Adrenal gland (tissue), 9 donors: ENCODE measurements at regions not wholly inside any gene's neighbourhood (a gene's known extent, or its start where the extent isn't known, plus 50 kb on each side); places are given as distances from the start of the nearest gene placed in this dataset.

Experiments used
- DNase-seq, 7 donors: peaks; one replicate each; pipeline ENCODE4 v3.0.0-alpha.2; 2019 to 2020
- H3K27ac ChIP-seq, 5 donors: fragments of 200-600 bp; sonication (generic) in 4 of 5; 1 replicate in 3 of 5; 2 replicates in 2 of 5; pipeline versions ENCODE4 v1.5.1 to v1.8.0; 2016 to 2020; ENCODE audit warnings: mild to moderate bottlenecking in 1 of 5
- H3K27me3 ChIP-seq: fragments of 200-600 bp; 2 replicates; pipeline ENCODE4 v1.8.0; 2021
- H3K36me3 ChIP-seq, 2 donors: fragments of 200-600 bp; replicated peaks in 1 of 2; 1 replicate in 1 of 2; 2 replicates in 1 of 2; pipeline versions ENCODE4 v1.5.1 to v1.8.0; 2018 to 2022
- H3K4me1 ChIP-seq, 2 donors: fragments of 200-600 bp; replicated peaks in 1 of 2; 1 replicate in 1 of 2; 2 replicates in 1 of 2; pipeline versions ENCODE4 v1.5.1 to v1.8.0; 2018 to 2021
- H3K4me3 ChIP-seq, 4 donors: fragments of 200-600 bp; sonication (generic) in 3 of 4; one replicate each; pipeline ENCODE4 v1.5.1; 2016 to 2018
- H3K9me3 ChIP-seq, 3 donors: fragments of 200-600 bp; sonication (generic) in 1 of 3; replicated peaks in 1 of 3; 1 replicate in 2 of 3; 2 replicates in 1 of 3; pipeline versions ENCODE4 v1.5.1 to v1.8.0; 2016 to 2021
- CTCF ChIP-seq, 6 experiments: fragments of 450-650 bp in 4 of 6; fragments of 200-600 bp in 2 of 6; sonication (generic) in 1 of 6; IDR thresholded peaks; 1 replicate in 5 of 6; 2 replicates in 1 of 6; pipeline versions ENCODE4 v1.5.1 to v1.8.0; 2016 to 2021; ENCODE audit warnings: antibody characterized with exemption in 6 of 6, mild to moderate bottlenecking in 2 of 6, moderate library complexity in 1 of 6
- POLR2A ChIP-seq, 2 donors: fragments of 450-650 bp; IDR thresholded peaks; one replicate each; pipeline ENCODE4 v1.6.1; 2017; ENCODE audit warnings: antibody characterized with exemption in 2 of 2, mild to moderate bottlenecking in 2 of 2, moderate library complexity in 1 of 2
- WGBS, 4 donors: extraction: QIAGEN DNeasy Blood & Tissue Kit in 2 of 4; methylation state at CpG; one replicate each; pipeline versions ENCODE4 v1.1.5 to v1.1.7; 2013 to 2017; 5-methylcytosine and 5-hydroxymethylcytosine counted together
- intact Hi-C, 2 donors: fragments of 100-400 bp; cut with DNase I; formaldehyde crosslinking; loops; one replicate each; pipeline versions ENCODE4 v1.14.1 to v1.15.0; 2022 to 2023
- donor health status: healthy with polysubstance abuse.
- donor health status: Bipolar disorder and iron deficiency.
- donor health status: DM: yes; HTN: yes; CAD: no.
- donor health status: DM: no; HTN: no; CAD: no.
- donor health status: DM: no; HTN: no; CAD: no.

GRCh38 chr2:48240912-48241311 lies 73.6 kb upstream of the FOXN2 start:
- TF ChIP-seq CTCF (IDR thresholded peaks at IDR 0.05), result no peak
- TF ChIP-seq POLR2A (IDR thresholded peaks at IDR 0.05), result no peak
- intact Hi-C loops, result no loop called here
- no peak overlapping the region for H3K27ac ChIP-seq
- H3K4me3 ChIP-seq, result no peak overlapping the region
- H3K27me3 ChIP-seq, result no peaks in the 10 kb centered on the region
- H3K9me3 ChIP-seq, result no peaks in the 10 kb centered on the region
- no peaks in the 10 kb centered on the region for H3K4me1 ChIP-seq
- H3K36me3 ChIP-seq, result no peaks in the 10 kb centered on the region
- no peak for DNase-seq
- WGBS, 4 donors, result 68 to 82% (median 78%) methylated on average over 9 of the region's 9 CpGs

GRCh38 chr2:48247206-48247605 lies 67.3 kb upstream of the FOXN2 start:
- Histone ChIP-seq H3K27ac (no peak overlapping the region), H3K4me3 (no peak overlapping the region), H3K4me1 (peaks cover 0 to 11% of the 10 kb centered on the region in 2 donors), H3K9me3 (no peaks in the 10 kb centered on the region), H3K36me3 (no peaks in the 10 kb centered on the region), H3K27me3 (no peaks in the 10 kb centered on the region)
- no peak for DNase-seq
- TF ChIP-seq POLR2A (IDR thresholded peaks at IDR 0.05), result no peak
- no peak for TF ChIP-seq CTCF (IDR thresholded peaks at IDR 0.05)
- intact Hi-C loops, result no loop called here
- 79 to 89% (median 82%) methylated on average over 5 of the region's 5 CpGs for WGBS, 4 donors

GRCh38 chr2:48248251-48248933 lies 66.1 kb upstream of the FOXN2 start:
- TF ChIP-seq CTCF (IDR thresholded peaks at IDR 0.05), result no peak
- no peak for TF ChIP-seq POLR2A (IDR thresholded peaks at IDR 0.05)
- H3K27me3 ChIP-seq, result no peaks in the 10 kb centered on the region
- H3K9me3 ChIP-seq, result no peaks in the 10 kb centered on the region
- no peak for DNase-seq
- no peaks in the 10 kb centered on the region for H3K36me3 ChIP-seq
- 65 to 90% (median 83%) methylated on average over 3 of the region's 3 CpGs for WGBS, 4 donors
- peaks cover 0 to 11% of the 10 kb centered on the region in 2 donors for H3K4me1 ChIP-seq
- H3K4me3 ChIP-seq, result no peak overlapping the region
- H3K27ac ChIP-seq, result no peak overlapping the region
- intact Hi-C loops, result no loop called here

GRCh38 chr2:48249025-48249424 lies 65.5 kb upstream of the FOXN2 start:
- no peaks in the 10 kb centered on the region for H3K27me3 ChIP-seq
- no peak for DNase-seq
- H3K4me3 ChIP-seq, result no peak overlapping the region
- no peaks in the 10 kb centered on the region for H3K9me3 ChIP-seq
- peak overlapping the region in 1 of 5 donors; percentile 8 for H3K27ac ChIP-seq
- intact Hi-C loops, result no loop called here
- no peaks in the 10 kb centered on the region for H3K36me3 ChIP-seq
- TF ChIP-seq POLR2A (IDR thresholded peaks at IDR 0.05), result no peak
- TF ChIP-seq CTCF (IDR thresholded peaks at IDR 0.05), result no peak
- WGBS, 4 donors, result 60 to 81% (median 70%) methylated on average over 2 of the region's 2 CpGs
- H3K4me1 ChIP-seq, result peaks cover 0 to 11% of the 10 kb centered on the region in 2 donors
